ENCODE measurements at regions not wholly inside any gene's neighbourhood (a gene's known extent, or its start where the extent isn't known, plus 50 kb on each side); places are given as distances from the start of the nearest gene placed in this dataset.

DNA sequence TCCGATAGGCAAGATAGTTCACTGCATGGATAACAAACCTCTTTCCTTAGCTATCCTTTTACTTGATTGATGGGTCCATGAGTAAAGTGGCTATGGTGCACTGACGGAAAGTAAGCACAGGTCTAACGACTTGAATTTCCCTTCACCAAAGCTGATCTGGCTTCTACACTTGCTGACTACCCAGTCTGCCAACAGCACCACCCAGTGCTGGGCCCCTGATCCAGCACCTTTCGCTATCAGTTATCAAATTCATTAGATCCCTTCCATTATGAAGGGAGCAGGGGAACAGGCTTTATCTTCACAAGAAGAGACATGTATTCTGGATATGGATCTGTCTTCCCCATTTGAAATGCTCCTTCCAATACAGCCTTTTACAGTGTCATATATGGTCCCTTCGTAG, 855.9 kb downstream of the GRID1 start:
- Histone ChIP-seq H3K4me3 (ENCODE audit: low read length in 3 of 3) (no peak overlapping the region), H3K27me3 (ENCODE audit: control insufficient read depth, insufficient read depth, low read length) (no peaks in the 10 kb centered on the region), H3K9ac (ENCODE audit: low read length in 3 of 3) (no peak overlapping the region), H3K27ac (ENCODE audit: low read depth in 2 of 2, low read length in 2 of 2) (no peak overlapping the region), H3K36me3 (ENCODE audit: control insufficient read depth in 2 of 3, insufficient read depth in 3 of 3, low read length in 3 of 3) (no peaks in the 10 kb centered on the region), H3K9me3 (ENCODE audit: control insufficient read depth in 2 of 3, insufficient read depth in 1 of 3, low read length in 3 of 3) (no peaks in the 10 kb centered on the region), H3K4me1 (ENCODE audit: control insufficient read depth in 2 of 3, insufficient read depth in 2 of 3, low read depth in 1 of 3, low read length in 3 of 3) (no peaks in the 10 kb centered on the region)
- no peak for TF ChIP-seq CTCF (IDR thresholded peaks at IDR 0.05; ENCODE audit: borderline replicate concordance, extremely low read depth, insufficient read depth)
- DNase-seq (no peak), FAIRE-seq (no peak)
- intact Hi-C loops (cut with DNase I), result no loop called here

GRCh38 chr10:85513436-85513835, 853.2 kb downstream of the GRID1 start:
- no peak overlapping the region for H3K9ac ChIP-seq (ENCODE audit: low read length in 3 of 3)
- no peak for TF ChIP-seq CTCF (IDR thresholded peaks at IDR 0.05; ENCODE audit: borderline replicate concordance, extremely low read depth, insufficient read depth)
- H3K4me3 ChIP-seq (ENCODE audit: low read length in 3 of 3), result no peak overlapping the region
- no peaks in the 10 kb centered on the region for H3K9me3 ChIP-seq (ENCODE audit: control insufficient read depth in 2 of 3, insufficient read depth in 1 of 3, low read length in 3 of 3)
- no peaks in the 10 kb centered on the region for H3K4me1 ChIP-seq (ENCODE audit: control insufficient read depth in 2 of 3, insufficient read depth in 2 of 3, low read depth in 1 of 3, low read length in 3 of 3)
- H3K27ac ChIP-seq (ENCODE audit: low read depth in 2 of 2, low read length in 2 of 2), result no peak overlapping the region
- DNase-seq (no peak), FAIRE-seq (no peak)
- H3K36me3 ChIP-seq (ENCODE audit: control insufficient read depth in 2 of 3, insufficient read depth in 3 of 3, low read length in 3 of 3), result no peaks in the 10 kb centered on the region
- intact Hi-C loops (cut with DNase I), result no loop called here
- no peaks in the 10 kb centered on the region for H3K27me3 ChIP-seq (ENCODE audit: control insufficient read depth, insufficient read depth, low read length)

DNA sequence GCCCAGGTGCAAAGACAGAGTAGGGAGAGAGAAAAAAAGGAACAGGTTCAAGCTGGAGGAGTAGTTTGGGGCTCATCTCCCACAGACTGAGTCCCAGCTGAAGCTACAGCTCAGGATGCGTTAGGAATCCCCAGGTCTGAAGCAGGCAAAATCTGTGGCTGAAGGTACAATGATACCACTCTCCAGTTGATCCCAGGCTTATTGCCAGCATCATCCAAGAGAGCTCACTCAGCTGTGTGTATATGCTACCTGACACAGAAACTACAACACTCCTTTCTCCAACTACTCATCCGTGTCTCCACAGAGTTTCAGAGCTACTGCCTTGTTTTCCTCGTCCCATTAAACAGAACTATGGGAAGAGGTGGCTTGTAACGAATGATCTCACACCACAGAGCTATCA, 851.3 kb downstream of the GRID1 start:
- Histone ChIP-seq H3K4me1 (ENCODE audit: control insufficient read depth in 2 of 3, insufficient read depth in 2 of 3, low read depth in 1 of 3, low read length in 3 of 3) (no peaks in the 10 kb centered on the region), H3K36me3 (ENCODE audit: control insufficient read depth in 2 of 3, insufficient read depth in 3 of 3, low read length in 3 of 3) (no peaks in the 10 kb centered on the region), H3K4me3 (ENCODE audit: low read length in 3 of 3) (no peak overlapping the region), H3K9me3 (ENCODE audit: control insufficient read depth in 2 of 3, insufficient read depth in 1 of 3, low read length in 3 of 3) (no peaks in the 10 kb centered on the region), H3K9ac (ENCODE audit: low read length in 3 of 3) (no peak overlapping the region), H3K27me3 (ENCODE audit: control insufficient read depth, insufficient read depth, low read length) (no peaks in the 10 kb centered on the region), H3K27ac (ENCODE audit: low read depth in 2 of 2, low read length in 2 of 2) (no peak overlapping the region)
- FAIRE-seq, result no peak
- no peak for DNase-seq
- intact Hi-C loops (cut with DNase I), result no loop called here
- no peak for TF ChIP-seq CTCF (IDR thresholded peaks at IDR 0.05; ENCODE audit: borderline replicate concordance, extremely low read depth, insufficient read depth)

DNA sequence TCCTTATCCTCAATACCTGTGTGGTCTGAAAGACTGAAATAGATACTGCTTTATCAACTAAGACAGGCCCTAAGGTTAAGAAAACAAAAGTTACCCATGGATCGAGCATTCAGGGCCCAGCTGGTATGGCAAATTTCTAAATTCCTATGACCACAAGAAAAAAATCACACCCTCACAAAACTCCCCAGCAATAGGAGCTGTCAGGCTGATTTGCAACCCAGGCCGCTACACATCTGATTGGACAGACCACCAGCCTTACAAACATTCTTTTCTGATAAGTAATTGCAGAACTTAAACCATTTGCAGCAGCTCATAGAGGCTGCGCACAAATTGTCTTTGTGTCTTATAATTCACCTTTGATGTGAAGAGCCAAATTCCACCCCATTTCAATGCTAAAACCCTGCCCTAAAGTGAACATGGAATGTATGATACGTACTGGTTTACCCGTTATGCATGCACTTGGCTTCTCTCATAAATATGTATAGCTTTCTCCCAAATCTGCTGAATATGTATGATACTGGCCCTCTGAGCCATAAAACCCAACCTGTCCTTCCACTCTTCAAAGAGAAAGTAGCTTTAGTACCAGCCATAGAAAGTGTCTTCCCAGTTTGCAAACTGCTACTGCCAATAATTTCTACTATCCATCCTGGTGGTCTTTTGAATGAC, 842.5 kb downstream of the GRID1 start:
- DNase-seq, result peak in 3 of 5 donors; percentile 28 to 46 (median 41)
- Histone ChIP-seq H3K4me3 (ENCODE audit: low read length in 3 of 3) (no peak overlapping the region), H3K27me3 (ENCODE audit: control insufficient read depth, insufficient read depth, low read length) (no peaks in the 10 kb centered on the region), H3K9me3 (ENCODE audit: control insufficient read depth in 2 of 3, insufficient read depth in 1 of 3, low read length in 3 of 3) (peaks cover 0 to 6% (median 5%) of the 10 kb centered on the region in 3 donors), H3K27ac (ENCODE audit: low read depth in 2 of 2, low read length in 2 of 2) (no peak overlapping the region), H3K36me3 (ENCODE audit: control insufficient read depth in 2 of 3, insufficient read depth in 3 of 3, low read length in 3 of 3) (no peaks in the 10 kb centered on the region), H3K4me1 (ENCODE audit: control insufficient read depth in 2 of 3, insufficient read depth in 2 of 3, low read depth in 1 of 3, low read length in 3 of 3) (no peaks in the 10 kb centered on the region), H3K9ac (ENCODE audit: low read length in 3 of 3) (no peak overlapping the region)
- no peak for FAIRE-seq
- no peak for TF ChIP-seq CTCF (IDR thresholded peaks at IDR 0.05; ENCODE audit: borderline replicate concordance, extremely low read depth, insufficient read depth)
- intact Hi-C loops (cut with DNase I), result no loop called here

All from kidney (tissue), 13 donors.